ENCODE measurements at regions not wholly inside any gene's neighbourhood (a gene's known extent, or its start where the extent isn't known, plus 50 kb on each side); places are given as distances from the start of the nearest gene placed in this dataset.

- intact Hi-C loops (cut with DNase I) = no loop called here
- DNase-seq (ENCODE audit: low spot score) = no peak
These were observed 83.6 kb upstream of the SLC44A3 start for GRCh38 chr1:94736549-94736948.

GRCh38 chr1:94736073-94736472 is 84.1 kb upstream of the SLC44A3 start:
- DNase-seq (ENCODE audit: low spot score) = no peak
- intact Hi-C loops (cut with DNase I) = no loop called here

- intact Hi-C loops (cut with DNase I) = no loop called here
- DNase-seq (ENCODE audit: low spot score) = no peak
These were observed 84.9 kb upstream of the SLC44A3 start for GRCh38 chr1:94734963-94735901.

- intact Hi-C loops (cut with DNase I) = no loop called here
These were observed 88.3 kb upstream of the SLC44A3 start for GRCh38 chr1:94731891-94732290.

GRCh38 chr1:94730450-94730849 is 89.7 kb upstream of the SLC44A3 start:
- no peak for DNase-seq (ENCODE audit: low spot score)
- intact Hi-C loops (cut with DNase I) = no loop called here

More at GRCh38 chr1:94731891-94732290, 88.3 kb upstream of the SLC44A3 start:
- no peak for DNase-seq (ENCODE audit: low spot score)

GRCh38 chr1:94729267-94729666 is 90.9 kb upstream of the SLC44A3 start:
- intact Hi-C loops (cut with DNase I) = loop anchor here in 1 of 2 donors (10.0 kb wide), 1 partner anchor 56 kb away; no protein-coding TSS in a partner anchor
- no peak for DNase-seq (ENCODE audit: low spot score)

- intact Hi-C loops (cut with DNase I) = loop anchor here in 1 of 2 donors (10.0 kb wide), 1 partner anchor 57 kb away; no protein-coding TSS in a partner anchor
- DNase-seq (ENCODE audit: low spot score) = no peak
These were observed 92.1 kb upstream of the SLC44A3 start for GRCh38 chr1:94727846-94728715.

- DNase-seq (ENCODE audit: low spot score) = no peak
- intact Hi-C loops (cut with DNase I) = loop anchor here in 1 of 2 donors (10.0 kb wide), 1 partner anchor 58 kb away; no protein-coding TSS in a partner anchor
These were observed 93.0 kb upstream of the SLC44A3 start for GRCh38 chr1:94726981-94727685.

GRCh38 chr1:94725566-94725965 is 94.6 kb upstream of the SLC44A3 start:
- no peak for DNase-seq (ENCODE audit: low spot score)
- intact Hi-C loops (cut with DNase I) = loop anchor here in 1 of 2 donors (10.0 kb wide), 1 partner anchor 59 kb away; no protein-coding TSS in a partner anchor

- intact Hi-C loops (cut with DNase I) = loop anchor here in 1 of 2 donors (10.0 kb wide), 1 partner anchor 61 kb away; no protein-coding TSS in a partner anchor
- DNase-seq (ENCODE audit: low spot score) = no peak
These were observed 96.3 kb upstream of the SLC44A3 start for GRCh38 chr1:94723894-94724293.

GRCh38 chr1:94723463-94723862 is 96.7 kb upstream of the SLC44A3 start:
- intact Hi-C loops (cut with DNase I) = loop anchor here in 1 of 2 donors (10.0 kb wide), 1 partner anchor 61 kb away; no protein-coding TSS in a partner anchor
- DNase-seq (ENCODE audit: low spot score) = no peak

- intact Hi-C loops (cut with DNase I) = loop anchor here in 1 of 2 donors (10.0 kb wide), 1 partner anchor 63 kb away; no protein-coding TSS in a partner anchor
- no peak for DNase-seq (ENCODE audit: low spot score)
These were observed 98.0 kb upstream of the SLC44A3 start for GRCh38 chr1:94722181-94722580.

GRCh38 chr1:94721240-94721639 is 98.9 kb upstream of the SLC44A3 start:
- no peak for DNase-seq (ENCODE audit: low spot score)
- intact Hi-C loops (cut with DNase I) = loop anchor here in 1 of 2 donors (10.0 kb wide), 1 partner anchor 64 kb away; no protein-coding TSS in a partner anchor

GRCh38 chr1:94719926-94720793 is 100.0 kb upstream of the SLC44A3 start:
- DNase-seq (ENCODE audit: low spot score) = no peak

GRCh38 chr1:94716965-94717364 is 103.2 kb upstream of the SLC44A3 start:
- intact Hi-C loops (cut with DNase I) = no loop called here
- DNase-seq (ENCODE audit: low spot score) = no peak

More at GRCh38 chr1:94719926-94720793, 100.0 kb upstream of the SLC44A3 start:
- intact Hi-C loops (cut with DNase I) = loop anchor here in 1 of 2 donors (10.0 kb wide), 1 partner anchor 65 kb away; no protein-coding TSS in a partner anchor

- intact Hi-C loops (cut with DNase I) = no loop called here
- no peak for DNase-seq (ENCODE audit: low spot score)
These were observed 104.8 kb upstream of the SLC44A3 start for GRCh38 chr1:94715321-94715720.

- DNase-seq (ENCODE audit: low spot score) = no peak
- intact Hi-C loops (cut with DNase I) = no loop called here
These were observed 105.6 kb upstream of the SLC44A3 start for GRCh38 chr1:94714552-94714951.

- intact Hi-C loops (cut with DNase I) = no loop called here
- DNase-seq (ENCODE audit: low spot score) = no peak
These were observed 106.0 kb upstream of the SLC44A3 start for GRCh38 chr1:94714152-94714551.

Data from posterior vena cava (tissue), 2 donors.